RPMI7951 (cell line): ENCODE measurements at regions not wholly inside any gene's neighbourhood (a gene's known extent, or its start where the extent isn't known, plus 50 kb on each side); places are given as distances from the start of the nearest gene placed in this dataset.

Experiments
- DNase-seq: peaks from one replicate; pipeline ENCODE4 v3.0.0-alpha.2; 2012; ENCODE audit warnings: low read depth

DNA sequence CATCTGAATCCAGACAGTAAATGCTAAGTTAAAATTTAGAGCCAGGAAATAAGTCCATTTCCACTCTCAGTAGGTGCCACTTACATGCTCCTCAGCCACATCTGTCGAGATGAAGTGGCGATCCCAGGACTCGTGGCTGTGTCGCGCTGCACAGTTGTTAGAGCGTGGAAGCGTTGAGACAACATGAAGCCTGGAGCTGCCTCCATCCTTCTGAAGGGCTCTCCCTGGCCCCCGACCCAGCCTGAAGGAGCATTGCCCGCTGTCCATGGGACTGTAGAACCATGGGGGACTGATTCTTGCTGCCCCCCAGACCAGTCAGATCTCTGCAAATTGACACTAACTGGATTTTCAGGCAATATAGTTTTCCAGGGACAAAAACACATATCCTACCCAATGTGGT, 58.9 kb downstream of the IRX1 start:
- DNase-seq: no peak

DNA sequence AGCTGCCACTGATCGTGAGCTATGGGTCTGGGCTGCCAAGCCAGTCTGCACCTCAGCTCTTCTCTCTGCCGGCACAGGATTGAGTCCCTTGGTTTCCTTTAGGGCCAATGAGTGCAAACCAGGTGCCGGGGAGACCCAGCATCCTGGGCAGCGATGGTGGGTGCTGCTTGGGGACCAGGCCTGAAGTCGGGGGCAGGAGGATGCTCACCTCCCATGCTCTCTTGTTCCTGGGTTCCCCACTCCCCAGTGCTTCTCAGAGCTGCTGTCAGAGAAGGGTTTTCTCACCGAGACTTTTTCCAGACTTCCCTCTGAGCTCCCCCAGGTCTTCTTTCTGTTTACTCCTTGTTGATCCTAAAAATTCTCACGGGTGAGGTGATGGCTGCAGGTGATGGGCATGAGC, 61.2 kb downstream of the IRX1 start:
- no peak for DNase-seq

DNA sequence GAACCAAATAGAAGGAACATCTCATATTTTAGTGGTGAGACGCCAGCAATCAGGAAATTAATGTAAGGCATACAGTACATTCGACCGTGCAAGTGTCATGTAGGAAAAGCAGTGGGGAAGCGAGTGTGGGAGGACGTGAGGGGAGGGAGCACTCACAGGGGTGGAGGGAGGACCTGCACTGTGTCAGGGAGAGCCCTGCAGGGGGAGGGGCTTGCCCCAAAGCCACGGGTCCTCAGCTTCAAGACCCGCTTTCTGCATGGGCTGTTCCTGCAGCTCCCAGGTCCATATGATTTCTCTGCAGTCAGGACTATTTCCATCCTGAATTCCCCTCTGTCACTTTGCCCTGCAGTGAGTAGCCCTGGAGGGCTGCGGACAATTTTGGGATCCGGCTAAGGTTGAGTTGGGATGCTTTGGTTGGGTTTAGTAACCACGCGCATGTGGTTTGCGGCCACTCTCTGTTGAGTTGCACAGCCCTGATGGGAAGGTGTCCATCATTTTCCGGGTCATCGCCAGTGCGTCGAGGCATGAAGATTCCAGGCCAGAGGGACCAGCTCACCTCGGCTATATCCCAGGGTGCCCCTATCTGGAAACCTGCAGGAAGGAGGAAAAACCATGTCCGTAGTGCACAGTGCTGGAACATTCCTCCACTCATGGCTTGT, 61.9 kb downstream of the IRX1 start:
- no peak for DNase-seq

DNA sequence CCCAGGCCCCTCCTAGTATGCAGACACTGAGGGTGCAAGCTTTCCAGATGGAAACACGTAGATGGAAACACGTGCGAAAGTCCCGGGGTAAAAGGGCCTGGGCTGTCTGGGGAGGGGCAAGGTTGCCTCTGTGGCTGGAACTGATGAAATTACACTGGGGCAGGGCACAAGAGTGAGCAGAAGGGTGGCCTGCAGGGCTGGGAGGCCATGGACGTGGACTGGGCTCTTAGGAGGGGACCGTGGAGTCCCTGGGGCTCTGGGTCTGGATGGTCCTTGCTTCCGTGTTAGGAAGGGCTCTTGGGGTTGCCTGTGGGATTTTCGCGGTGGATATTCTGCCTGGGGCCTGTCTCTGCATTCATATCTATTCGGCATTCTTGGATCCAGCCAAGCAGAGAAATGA, 63.3 kb downstream of the IRX1 start:
- DNase-seq: no peak

DNA sequence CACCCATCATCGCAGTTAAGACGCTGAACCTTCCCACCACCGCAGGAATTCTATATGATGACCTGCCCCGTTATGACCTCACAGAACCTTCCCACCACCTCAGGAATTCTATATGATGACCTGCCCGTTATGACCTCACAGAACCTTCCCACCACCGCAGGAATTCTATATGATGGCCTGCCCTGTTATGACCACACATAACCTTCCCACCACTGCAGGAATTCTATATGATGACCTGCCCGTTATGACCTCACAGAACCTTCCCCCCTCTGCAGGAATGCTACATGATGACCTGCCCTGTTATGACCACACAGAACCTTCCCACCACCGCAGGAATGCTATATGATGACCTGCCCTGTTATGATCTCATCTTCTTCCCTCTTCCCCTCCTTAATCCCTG, 64.3 kb downstream of the IRX1 start:
- DNase-seq: no peak

DNA sequence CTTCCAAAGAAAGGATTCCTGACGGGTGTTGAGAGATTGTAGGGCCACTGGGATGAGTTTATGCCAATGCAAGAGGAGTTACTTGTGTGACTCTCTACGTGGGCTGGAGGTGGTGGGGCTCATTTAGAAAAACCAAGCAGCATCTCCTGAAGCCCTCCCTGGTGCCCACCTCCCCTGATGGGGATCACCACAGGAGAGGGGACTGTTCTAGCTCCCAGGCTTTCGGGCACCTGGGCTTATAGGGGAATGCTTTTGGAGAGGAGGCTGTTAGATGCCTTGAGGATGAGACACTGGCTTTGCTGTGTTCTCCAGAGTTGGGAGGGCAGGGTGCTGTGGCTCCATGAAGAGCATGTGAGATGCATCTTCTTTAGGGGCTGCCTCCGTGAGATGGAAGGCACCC, 65.0 kb downstream of the IRX1 start:
- DNase-seq: no peak

DNA sequence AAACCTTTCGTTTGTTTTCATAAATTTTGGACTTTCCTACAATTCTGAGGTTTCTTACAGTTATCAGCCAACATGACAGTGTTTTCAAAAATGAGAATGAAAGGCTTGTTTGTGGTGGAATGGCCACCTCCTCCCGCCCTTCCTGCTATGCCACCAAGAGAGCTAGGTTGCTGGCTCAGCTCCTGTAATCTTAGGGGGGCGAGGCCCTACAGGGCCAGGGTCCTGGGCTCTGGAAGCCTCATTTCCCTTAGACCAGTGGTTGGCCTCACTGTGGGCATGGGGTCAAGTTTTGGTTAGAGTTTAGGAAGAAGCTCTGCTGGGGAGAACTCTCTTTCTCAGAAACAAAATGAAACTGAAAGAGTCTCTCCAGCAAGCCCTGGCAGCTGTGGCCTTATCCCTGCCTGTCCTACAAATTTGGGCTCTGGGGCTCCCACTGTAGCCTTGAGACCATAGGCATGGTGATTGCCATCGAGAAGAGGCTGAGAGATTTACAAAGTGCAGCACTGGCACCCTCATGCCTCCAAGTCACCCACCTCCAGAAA, 66.2 kb downstream of the IRX1 start:
- no peak for DNase-seq

DNA sequence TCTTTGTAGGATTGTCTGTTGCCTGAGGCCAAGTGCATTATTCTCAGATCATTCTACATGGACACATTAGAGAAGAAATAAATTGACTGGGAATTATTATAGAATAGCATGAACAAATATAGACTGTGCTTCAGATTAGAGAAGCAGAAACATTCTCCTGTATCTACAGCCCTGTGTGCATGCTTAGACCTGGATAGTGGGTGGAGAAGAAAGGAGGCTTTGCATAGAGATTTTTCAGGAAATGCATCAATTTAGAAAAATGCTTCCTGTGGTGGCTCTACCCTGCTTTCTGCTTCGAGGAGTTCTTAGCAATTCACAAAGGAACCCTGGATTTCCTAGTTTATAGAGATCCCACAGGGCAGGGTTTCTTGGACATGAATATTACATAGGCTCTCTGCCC, 66.7 kb downstream of the IRX1 start:
- no peak for DNase-seq

DNA sequence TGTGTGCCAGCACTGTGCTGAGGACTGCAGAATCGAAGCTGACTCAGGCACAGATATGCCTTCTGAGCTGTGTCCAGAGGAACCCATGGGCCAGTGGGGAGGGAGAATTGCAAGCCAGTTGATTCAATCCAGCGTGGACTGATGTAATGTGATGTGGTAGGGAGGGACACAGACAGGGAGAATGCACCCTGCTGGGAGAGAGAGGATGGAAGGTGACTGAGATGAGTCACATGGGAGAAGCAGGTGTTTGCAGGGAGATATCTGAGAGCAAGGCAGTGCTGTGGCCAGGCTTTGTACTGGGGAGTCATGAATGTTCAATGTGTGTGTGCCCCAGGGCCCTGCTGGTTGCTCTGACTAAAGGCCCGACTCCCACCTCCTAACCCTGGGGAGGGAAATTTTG, 75.7 kb downstream of the IRX1 start:
- no peak for DNase-seq

DNA sequence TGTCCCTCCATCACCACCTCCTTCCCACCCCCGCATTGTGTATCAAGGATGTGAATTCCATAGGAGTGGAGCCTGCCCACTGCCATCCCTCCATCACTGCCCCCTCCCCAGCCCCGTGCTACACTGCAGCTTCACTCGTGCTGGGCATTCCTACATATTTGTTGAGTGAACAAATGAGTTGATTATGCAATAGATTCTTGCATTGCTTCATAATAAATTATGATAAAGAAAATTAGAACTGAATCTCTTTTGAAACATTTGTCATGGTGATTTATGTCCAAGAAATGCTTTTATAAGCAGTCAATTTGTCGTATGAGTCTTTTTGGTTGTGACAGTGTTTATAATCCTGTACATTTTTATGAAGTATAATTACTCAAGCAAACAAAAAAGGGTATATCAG, 83.2 kb downstream of the IRX1 start:
- no peak for DNase-seq

DNA sequence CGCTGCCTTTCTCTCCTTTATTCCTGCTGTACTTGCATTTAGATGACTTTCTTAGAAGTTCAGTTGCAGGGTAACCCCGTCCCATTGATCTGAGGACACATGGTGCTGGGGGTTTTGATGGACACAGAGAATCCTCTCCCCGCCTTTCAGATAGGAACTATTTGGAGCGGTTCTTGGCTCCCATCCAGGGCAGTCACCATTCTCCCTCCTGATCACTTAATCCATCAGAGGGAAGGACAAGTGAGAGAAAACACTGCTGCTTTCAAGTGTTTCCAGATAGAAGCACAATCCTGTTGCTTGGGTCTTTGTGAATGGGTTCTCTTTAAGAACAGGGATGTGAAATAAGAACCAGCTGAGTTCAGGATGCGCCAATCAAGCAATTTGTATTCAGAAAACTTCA, 85.2 kb downstream of the IRX1 start:
- no peak for DNase-seq

DNA sequence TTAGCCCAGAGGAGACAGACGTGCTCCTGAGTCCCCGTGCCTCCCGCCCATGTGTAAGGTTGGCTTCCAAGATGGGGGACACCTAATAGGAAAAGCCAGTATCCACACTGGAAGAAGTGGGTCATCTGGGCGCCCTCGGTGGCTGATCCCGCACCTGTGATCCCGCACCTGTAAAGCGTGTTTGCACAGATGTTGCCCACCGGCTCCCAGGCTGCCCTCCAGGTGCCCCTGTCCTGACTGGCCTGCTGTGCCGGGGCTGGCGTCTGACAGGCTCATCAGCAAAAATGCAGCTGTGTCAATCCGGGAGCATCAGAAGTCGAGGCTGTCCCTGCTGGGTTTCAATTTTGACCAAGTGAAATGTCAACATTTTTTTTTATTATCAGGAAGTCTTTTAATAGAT, 88.5 kb downstream of the IRX1 start:
- DNase-seq: no peak

DNA sequence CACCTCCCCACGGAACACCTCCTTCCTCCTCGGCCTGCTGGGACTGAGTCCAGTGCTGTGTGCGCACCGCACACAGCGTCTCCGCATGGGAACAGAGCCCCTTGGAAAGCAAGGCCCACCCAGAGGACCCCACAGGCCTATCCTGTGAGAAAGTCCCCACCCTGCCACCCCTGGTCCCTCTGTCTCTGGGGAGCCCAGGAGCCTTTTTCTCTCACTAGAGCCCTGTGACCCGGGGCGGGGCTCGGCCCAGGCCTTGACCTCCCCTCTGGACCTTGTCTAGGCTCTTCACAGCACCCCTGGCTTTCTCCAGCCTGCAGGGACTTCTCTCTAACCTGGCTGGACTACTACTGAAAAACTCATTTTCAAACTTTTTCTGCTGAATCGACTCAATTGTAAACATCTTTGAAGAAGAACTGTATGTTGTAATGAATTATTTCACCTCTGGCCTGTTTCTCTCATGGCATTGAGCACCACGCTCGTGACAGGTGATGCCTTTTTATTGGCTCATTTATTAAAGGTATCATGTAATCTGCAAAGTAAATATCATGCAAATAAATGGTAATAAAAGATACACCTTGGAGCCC, 89.2 kb downstream of the IRX1 start:
- no peak for DNase-seq

DNA sequence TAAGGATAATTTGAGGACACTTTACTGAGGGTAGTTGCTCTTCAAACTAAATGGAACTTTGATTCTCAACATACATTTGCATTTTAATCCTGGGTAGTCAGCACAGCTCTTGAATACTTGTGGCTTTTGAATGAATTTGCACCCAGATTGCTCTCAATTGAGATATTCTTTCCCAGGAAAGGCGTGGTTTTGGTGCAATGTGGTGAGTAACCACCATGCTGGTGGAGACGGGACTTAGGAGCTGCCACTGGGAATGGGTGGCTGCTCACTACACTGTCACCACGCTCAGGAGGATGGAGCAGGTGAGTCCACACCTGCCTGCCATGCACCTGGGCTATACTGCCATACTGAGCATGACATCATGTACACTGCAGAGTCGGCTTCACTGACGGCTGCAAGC, 99.2 kb downstream of the IRX1 start:
- peak; percentile 4 for DNase-seq

DNA sequence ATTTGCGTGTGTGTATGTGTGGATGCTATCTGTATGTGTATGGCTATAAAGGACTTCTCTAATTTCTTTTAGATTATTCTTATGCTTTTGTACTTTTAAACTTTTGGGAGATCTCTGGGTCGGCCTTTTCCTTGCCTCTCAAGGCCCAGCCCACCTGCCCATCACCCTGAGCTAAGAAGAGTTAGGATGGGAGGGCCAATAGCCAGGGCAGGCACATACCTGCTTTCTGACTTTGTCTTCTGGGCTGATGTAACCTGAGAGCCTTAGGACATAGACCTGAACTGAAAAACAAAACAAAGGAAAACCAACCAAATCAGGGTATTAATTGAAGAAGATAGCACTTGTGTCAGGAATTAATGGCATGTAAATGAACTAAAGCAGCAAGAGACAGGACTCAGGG, 100.2 kb downstream of the IRX1 start:
- DNase-seq: no peak

DNA sequence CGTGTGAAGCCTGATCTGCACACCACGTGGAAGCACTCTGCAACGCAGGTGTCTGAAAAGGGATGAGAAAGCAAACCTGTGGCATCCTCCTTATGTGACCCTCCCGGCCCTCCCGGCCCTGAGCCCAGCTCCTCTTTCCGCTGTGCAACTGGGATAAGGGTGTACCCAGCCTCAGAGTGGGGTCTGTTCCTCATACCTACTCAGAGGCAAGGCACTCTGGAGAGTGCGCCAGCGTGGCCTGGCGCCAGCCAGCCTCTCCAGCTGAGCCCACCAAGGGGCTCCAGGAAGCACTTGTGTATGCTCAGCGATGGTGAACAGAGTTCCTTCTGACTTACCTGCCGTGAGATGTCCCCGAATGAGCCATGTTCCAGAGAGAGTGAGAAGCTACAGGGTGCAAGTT, 102.8 kb downstream of the IRX1 start:
- no peak for DNase-seq

DNA sequence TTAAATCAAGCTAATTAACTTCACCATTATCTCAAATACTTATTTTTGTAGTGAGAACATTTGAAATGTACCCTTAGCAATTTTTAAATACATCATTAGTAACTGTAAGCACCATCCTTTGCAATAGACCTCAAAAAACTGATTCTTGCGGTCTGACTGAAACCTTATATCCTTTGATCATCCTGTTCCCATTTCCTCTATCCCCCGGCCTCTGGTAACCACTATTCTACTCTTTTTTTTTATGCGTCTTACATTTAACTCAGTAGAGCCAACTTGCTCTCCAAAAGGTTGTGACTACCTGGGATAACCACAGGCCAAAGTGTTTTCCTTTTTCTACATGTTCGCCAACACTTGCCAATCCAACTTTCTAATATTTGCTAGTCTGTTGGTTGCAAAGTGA, 106.1 kb downstream of the IRX1 start:
- no peak for DNase-seq

DNA sequence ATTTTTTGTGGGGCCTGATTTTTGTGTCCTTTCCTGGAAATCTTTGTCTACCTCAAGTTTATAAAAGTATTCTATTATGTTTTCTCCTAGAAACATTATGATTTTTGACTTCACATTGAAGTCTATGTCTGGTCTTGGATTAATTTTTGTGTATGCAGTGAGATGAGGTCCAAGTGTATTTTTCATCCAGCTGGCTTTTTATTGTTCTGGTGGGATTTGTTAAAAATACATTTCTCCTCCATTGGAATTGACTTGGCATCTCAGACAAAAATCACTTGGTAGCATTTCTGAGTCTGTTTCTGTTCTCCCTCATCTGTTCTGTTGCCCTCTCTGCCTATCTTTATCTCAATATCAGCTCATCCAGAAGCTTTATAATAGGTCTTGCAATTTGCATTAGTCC, 109.0 kb downstream of the IRX1 start:
- DNase-seq: no peak

DNA sequence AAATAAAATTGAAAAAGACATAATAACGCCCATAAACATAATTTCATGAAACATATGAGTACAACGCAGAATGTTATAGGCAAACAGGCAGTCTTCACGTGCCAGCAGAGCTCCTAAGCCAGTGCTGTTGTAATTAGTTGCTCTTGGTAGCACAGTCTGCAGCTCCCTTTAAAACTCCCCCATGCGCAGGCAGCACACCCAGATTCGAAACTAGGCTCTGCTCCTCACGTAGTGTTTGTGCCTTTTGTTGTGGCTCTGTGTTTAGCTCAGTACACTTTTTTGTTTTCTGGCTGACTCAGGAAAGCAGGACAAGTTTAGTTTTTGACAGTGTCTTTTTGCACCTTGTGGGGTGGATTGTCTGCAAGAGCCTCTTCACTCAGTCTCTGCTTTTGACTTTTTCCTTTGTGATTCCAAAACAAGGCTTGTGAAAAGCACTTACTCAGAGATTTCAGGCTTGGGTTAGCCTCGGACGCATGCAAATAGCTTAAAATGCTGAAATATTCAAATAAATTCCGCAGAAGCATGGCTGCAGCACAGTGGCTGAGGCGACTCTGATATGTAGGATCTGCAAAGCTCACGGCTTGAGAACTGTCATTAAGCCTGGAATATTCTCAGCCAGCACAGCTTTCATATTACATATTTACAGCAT, 113.6 kb downstream of the IRX1 start:
- DNase-seq: no peak

DNA sequence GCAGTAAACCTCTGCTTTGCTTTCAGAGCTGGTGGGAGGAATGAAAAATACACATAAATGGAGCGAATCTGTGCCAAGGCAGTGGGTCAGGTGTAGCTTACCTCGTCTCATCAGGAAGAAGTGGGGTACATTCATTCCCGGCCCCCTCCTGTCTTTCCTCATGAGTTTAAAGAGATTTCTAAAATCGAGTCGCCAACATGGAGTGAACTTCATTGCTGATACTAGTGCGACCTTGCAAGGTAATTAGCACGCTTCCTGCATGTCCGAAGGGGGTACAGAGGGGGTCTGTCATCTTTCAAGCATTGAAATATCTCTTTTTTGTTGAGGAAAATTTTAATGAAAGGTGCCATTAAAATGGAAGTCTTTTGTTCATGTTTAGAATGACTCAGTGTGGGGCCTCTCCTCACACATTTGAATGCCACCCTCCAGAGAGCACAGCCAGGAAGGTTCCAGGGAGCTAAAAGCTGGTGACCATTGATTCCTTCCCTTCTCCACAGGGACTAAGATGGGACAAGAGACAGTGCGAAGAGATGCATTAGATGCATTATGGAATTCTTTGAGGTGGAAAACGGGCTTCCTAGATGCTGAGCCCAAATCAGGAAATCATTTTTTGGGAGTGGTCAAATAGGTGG, 114.2 kb downstream of the IRX1 start:
- DNase-seq: no peak

DNA sequence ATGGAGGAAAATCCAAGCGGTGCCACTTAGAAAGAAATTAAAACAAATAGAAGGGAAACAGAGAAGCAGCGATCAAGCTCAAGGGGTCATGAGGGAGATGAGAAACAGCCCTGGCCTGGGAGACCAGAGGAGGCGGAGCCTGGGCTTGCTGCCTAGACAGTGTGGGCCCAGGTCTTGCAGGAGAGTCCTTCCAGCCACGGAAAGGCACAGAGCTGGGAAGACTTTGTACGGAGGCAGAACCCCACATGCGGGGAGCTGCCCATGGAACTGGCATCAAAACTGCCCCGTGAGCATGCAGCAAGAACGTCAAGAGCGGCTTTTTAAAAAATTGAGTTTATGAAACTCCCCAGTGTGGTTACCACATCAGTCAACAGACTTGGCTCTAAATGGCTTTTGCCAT, 119.4 kb downstream of the IRX1 start:
- no peak for DNase-seq

DNA sequence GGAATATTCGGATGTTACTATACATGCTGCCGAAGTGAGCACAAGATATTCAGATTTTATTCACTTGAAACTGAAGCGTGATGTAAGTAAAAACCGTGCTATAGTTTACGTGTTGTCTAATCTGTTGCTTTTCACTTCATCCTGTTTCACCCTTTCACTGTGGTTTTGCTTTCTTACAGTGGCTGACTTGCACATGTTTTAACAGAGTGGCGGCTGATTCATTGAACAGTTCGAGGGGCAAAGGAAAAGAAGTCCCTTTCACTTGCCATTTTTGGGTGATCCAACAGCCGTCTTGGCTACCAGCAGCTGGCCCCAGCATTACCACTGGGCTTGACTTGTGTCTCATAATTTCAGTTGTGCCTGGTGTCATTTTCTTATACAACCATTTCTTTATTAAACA, 134.0 kb downstream of the IRX1 start:
- DNase-seq: no peak

DNA sequence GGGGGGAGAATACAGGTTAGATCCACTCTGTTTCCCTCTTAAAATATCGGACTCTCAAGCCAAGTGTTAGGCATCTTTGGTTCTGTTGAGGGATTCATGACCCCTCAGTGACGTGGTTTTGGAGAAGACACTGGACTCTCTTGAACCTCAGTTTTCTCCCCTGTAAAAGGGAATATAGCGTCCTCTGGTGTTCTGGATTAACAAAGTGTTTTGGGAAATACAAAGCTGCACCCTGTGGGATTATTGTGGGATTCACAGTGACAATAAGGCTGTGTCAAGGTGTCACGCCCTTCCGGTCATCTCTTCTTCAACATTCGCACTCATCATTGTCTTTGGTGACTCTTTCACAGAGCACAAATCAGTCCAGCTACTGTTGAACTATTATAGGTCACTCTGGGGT, 139.0 kb downstream of the IRX1 start:
- no peak for DNase-seq
